Colonic mucosa (tissue), 4 donors: ENCODE measurements at regions not wholly inside any gene's neighbourhood (a gene's known extent, or its start where the extent isn't known, plus 50 kb on each side); places are given as distances from the start of the nearest gene placed in this dataset.
A peak's percentile ranks its signal among the peaks of the same experiment; 100 is the strongest.

Experiments
- DNase-seq: peaks from one replicate; pipeline ENCODE4 v3.0.0-alpha.2; 2020
- H3K27ac ChIP-seq: fragments of 200-600 bp; one replicate; pipeline ENCODE4 v1.8.0; 2021
- H3K27me3 ChIP-seq: fragments of 200-600 bp; one replicate; pipeline ENCODE4 v1.8.0; 2021
- H3K36me3 ChIP-seq: fragments of 200-600 bp; one replicate; pipeline ENCODE4 v1.8.0; 2021
- H3K4me1 ChIP-seq: fragments of 200-600 bp; one replicate; pipeline ENCODE4 v1.8.0; 2021; ENCODE audit warnings: mild to moderate bottlenecking
- H3K4me3 ChIP-seq: fragments of 200-600 bp; one replicate; pipeline ENCODE4 v1.8.0; 2021
- H3K9ac ChIP-seq, 2 donors: one replicate each; pipeline ENCODE4 v1.7.0; 2013; ENCODE audit warnings: control low read depth in 2 of 2, low read depth in 2 of 2, low read length in 2 of 2
- H3K9me3 ChIP-seq: fragments of 200-600 bp; one replicate; pipeline ENCODE4 v1.8.0; 2021
- CTCF ChIP-seq: fragments of 200-600 bp; IDR thresholded peaks from one replicate; pipeline ENCODE4 v1.8.0; 2022; ENCODE audit warnings: antibody characterized with exemption, mild to moderate bottlenecking
- intact Hi-C: fragments of 100-400 bp; cut with DNase I; formaldehyde crosslinking; loops from one replicate; pipeline ENCODE4 v1.14.1; 2022
- donor health status: healthy.
- donor health status: DM: no; HTN: no; CAD: no.
- donor health status: DM: no; HTN: no; CAD: no.

- Histone ChIP-seq H3K4me3 (no peak overlapping the region), H3K27me3 (no peaks in the 10 kb centered on the region)
Measured at GRCh38 chr2:121887513-121888188, 132.2 kb downstream of the TSN start.

GRCh38 chr2:121888189-121888557 lies 132.7 kb downstream of the TSN start:
- no peaks in the 10 kb centered on the region for H3K4me1 ChIP-seq
- H3K36me3 ChIP-seq, result no peaks in the 10 kb centered on the region
- TF ChIP-seq CTCF, result peak; percentile 37
- H3K4me3 ChIP-seq, result no peak overlapping the region
- no peaks in the 10 kb centered on the region for H3K27me3 ChIP-seq
- intact Hi-C loops, result no loop called here
- DNase-seq, result no peak
- no peak overlapping the region for H3K27ac ChIP-seq
- H3K9me3 ChIP-seq, result no peaks in the 10 kb centered on the region
- no peak overlapping the region for H3K9ac ChIP-seq

More at GRCh38 chr2:121887513-121888188, 132.2 kb downstream of the TSN start:
- Histone ChIP-seq H3K4me1 (no peaks in the 10 kb centered on the region), H3K27ac (no peak overlapping the region), H3K36me3 (no peaks in the 10 kb centered on the region), H3K9ac (no peak overlapping the region), H3K9me3 (no peaks in the 10 kb centered on the region)
- intact Hi-C loops, result no loop called here
- DNase-seq, result no peak
- TF ChIP-seq CTCF, result no peak

GRCh38 chr2:121890041-121890440 lies 134.6 kb downstream of the TSN start:
- H3K4me1 ChIP-seq, result no peaks in the 10 kb centered on the region
- H3K36me3 ChIP-seq, result no peaks in the 10 kb centered on the region
- no peak overlapping the region for H3K9ac ChIP-seq
- DNase-seq, result no peak
- no peaks in the 10 kb centered on the region for H3K9me3 ChIP-seq
- intact Hi-C loops, result no loop called here
- no peak overlapping the region for H3K4me3 ChIP-seq
- H3K27me3 ChIP-seq, result no peaks in the 10 kb centered on the region
- no peak overlapping the region for H3K27ac ChIP-seq
- no peak for TF ChIP-seq CTCF

- no peak for TF ChIP-seq CTCF
- no peak overlapping the region for H3K9ac ChIP-seq
- intact Hi-C loops, result no loop called here
Measured at GRCh38 chr2:121895723-121896571, 140.5 kb downstream of the TSN start.

GRCh38 chr2:121897335-121897970 lies 142.0 kb downstream of the TSN start:
- H3K9ac ChIP-seq, result no peak overlapping the region
- DNase-seq, result no peak
- TF ChIP-seq CTCF, result no peak
- no peaks in the 10 kb centered on the region for H3K4me1 ChIP-seq
- H3K27ac ChIP-seq, result no peak overlapping the region
- no peaks in the 10 kb centered on the region for H3K9me3 ChIP-seq
- intact Hi-C loops, result no loop called here
- H3K4me3 ChIP-seq, result no peak overlapping the region
- no peaks in the 10 kb centered on the region for H3K27me3 ChIP-seq
- H3K36me3 ChIP-seq, result no peaks in the 10 kb centered on the region

More at GRCh38 chr2:121895723-121896571, 140.5 kb downstream of the TSN start:
- no peak overlapping the region for H3K4me3 ChIP-seq
- no peaks in the 10 kb centered on the region for H3K4me1 ChIP-seq
- no peak overlapping the region for H3K27ac ChIP-seq
- H3K36me3 ChIP-seq, result no peaks in the 10 kb centered on the region
- H3K9me3 ChIP-seq, result no peaks in the 10 kb centered on the region
- DNase-seq, result no peak
- no peaks in the 10 kb centered on the region for H3K27me3 ChIP-seq
